Cardiac muscle cell (in vitro differentiated cells and primary cell): ENCODE measurements at regions not wholly inside any gene's neighbourhood (a gene's known extent, or its start where the extent isn't known, plus 50 kb on each side); places are given as distances from the start of the nearest gene placed in this dataset.

ENCODE experiments used
- DNase-seq, 2 donors: peaks; one replicate each; pipeline versions ENCODE4 v3.0.0 to v3.0.0-alpha.2; 2010 to 2017; ENCODE audit warnings: low read depth in 1 of 2, low spot score in 1 of 2
- H3K27ac ChIP-seq: fragments of 200-600 bp; sonication (generic); 2 replicates; pipeline ENCODE4 v1.5.1; 2016
- H3K27me3 ChIP-seq: fragments of 200-600 bp; sonication (generic); 2 replicates; pipeline ENCODE4 v1.6.0; 2016; ENCODE audit warnings: control low read depth
- H3K36me3 ChIP-seq: fragments of 200-600 bp; sonication (generic); 2 replicates; pipeline ENCODE4 v1.5.1; 2016; ENCODE audit warnings: control low read depth
- H3K4me1 ChIP-seq: fragments of 200-600 bp; sonication (generic); 2 replicates; pipeline ENCODE4 v1.8.1; 2017; ENCODE audit warnings: low read depth, mild to moderate bottlenecking, mixed run types
- H3K4me3 ChIP-seq: fragments of 200-600 bp; sonication (generic); 2 replicates; pipeline ENCODE4 v1.5.1; 2016; ENCODE audit warnings: mild to moderate bottlenecking
- H3K9me3 ChIP-seq: fragments of 200-600 bp; sonication (generic); 2 replicates; pipeline ENCODE4 v1.5.1; 2017; ENCODE audit warnings: low read depth, mild to moderate bottlenecking, control low read depth
- CTCF ChIP-seq: IDR thresholded peaks from 2 replicates; pipeline ENCODE4 v1.5.1; 2012; ENCODE audit warnings: low read depth, mild to moderate bottlenecking, low read length

DNA sequence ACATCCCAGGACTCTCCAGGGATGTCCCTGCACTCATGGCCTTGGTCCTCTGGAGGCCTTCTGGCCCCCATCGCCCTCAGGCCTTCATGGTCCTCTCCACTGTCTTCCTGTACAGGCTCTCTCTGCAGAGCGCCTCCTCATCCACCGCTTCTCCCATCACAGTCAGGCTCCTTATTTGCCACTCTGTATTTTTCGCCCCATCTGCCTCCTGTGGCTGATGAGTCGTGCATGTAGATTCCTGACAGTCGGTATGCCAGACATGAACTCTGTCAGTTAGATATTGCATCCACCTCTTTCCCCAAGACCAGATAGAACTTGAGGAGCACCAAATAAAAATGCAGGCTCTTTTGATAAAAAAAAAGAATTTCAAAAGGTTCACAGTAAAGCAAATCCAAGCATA lies 362.8 kb downstream of the IRX1 start:
- H3K27me3 ChIP-seq = no peaks in the 10 kb centered on the region
- DNase-seq = no peak
- no peaks in the 10 kb centered on the region for H3K9me3 ChIP-seq
- no peak overlapping the region for H3K27ac ChIP-seq
- H3K36me3 ChIP-seq = no peaks in the 10 kb centered on the region
- H3K4me3 ChIP-seq = no peak overlapping the region
- no peaks in the 10 kb centered on the region for H3K4me1 ChIP-seq
- no peak for TF ChIP-seq CTCF

DNA sequence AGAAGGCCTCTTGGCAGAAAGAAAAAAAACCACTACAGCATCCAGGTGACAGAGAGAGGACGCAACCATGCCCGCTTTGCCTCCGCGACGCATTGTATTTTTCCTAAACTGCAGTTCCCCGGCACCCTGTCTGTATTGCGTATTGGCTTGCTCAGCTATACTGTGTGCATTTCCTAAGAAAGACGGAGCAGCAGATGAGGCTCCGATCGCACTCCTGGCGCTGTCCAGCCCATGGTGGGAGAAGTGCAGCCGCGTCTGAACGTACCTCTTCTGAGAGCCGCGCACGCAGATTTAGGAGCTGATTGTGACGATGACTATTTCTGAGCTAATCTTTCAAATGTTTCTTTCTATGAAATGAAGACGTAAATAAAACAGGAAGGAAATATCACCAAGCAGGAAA lies 366.5 kb downstream of the IRX1 start:
- TF ChIP-seq CTCF = no peak

DNA sequence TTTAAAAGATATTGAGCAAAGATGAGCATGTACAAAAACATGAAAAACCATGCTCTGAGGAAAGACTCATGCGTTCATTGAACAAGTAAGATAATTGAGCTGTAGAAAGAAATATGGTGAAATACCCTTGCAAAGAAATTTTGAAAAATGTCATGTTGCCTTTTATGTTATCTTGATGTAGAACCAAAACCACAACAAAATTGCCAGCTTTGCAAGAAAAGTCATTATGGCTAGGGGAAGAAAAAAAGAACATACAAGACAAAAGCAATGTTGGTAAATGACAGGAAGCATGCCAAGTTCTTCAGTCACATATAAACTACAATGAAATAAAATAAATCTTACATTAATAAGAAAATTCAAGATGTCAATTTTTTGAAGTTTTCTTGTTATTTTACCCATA lies 368.0 kb downstream of the IRX1 start:
- Histone ChIP-seq H3K4me1 (no peaks in the 10 kb centered on the region), H3K9me3 (no peaks in the 10 kb centered on the region), H3K27me3 (no peaks in the 10 kb centered on the region), H3K4me3 (no peak overlapping the region), H3K27ac (no peak overlapping the region), H3K36me3 (no peaks in the 10 kb centered on the region)
- no peak for TF ChIP-seq CTCF
- no peak for DNase-seq

More for the DNA sequence above, 366.5 kb downstream of the IRX1 start:
- H3K27ac ChIP-seq = no peak overlapping the region
- H3K9me3 ChIP-seq = no peaks in the 10 kb centered on the region
- H3K27me3 ChIP-seq = no peaks in the 10 kb centered on the region
- no peaks in the 10 kb centered on the region for H3K36me3 ChIP-seq
- no peaks in the 10 kb centered on the region for H3K4me1 ChIP-seq
- DNase-seq = no peak
- H3K4me3 ChIP-seq = no peak overlapping the region

GRCh38 chr5:3980156-3980555 lies 384.5 kb downstream of the IRX1 start:
- H3K36me3 ChIP-seq = no peaks in the 10 kb centered on the region
- H3K27ac ChIP-seq = no peak overlapping the region
- TF ChIP-seq CTCF = no peak
- H3K9me3 ChIP-seq = no peaks in the 10 kb centered on the region
- no peaks in the 10 kb centered on the region for H3K27me3 ChIP-seq
- H3K4me1 ChIP-seq = no peaks in the 10 kb centered on the region
- no peak for DNase-seq
- H3K4me3 ChIP-seq = no peak overlapping the region

DNA sequence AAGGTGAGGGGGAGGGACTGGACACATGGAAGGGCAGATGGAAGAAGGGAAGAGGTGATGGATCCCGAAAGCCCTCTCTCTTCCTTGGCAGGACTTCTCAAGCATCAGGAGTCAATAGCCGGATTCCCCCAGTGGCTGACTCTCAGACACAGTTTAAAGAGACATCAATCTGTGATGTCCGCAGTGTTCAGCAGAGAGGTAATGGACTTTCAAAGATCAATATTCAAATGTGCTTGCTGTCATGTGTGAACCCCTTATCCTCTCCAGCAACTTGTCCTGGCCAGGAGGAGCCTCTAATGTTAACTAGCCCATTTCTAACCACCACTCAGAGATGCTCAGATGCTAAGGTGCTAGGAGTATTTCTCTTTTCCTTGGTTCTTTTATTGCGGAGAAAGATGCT lies 392.2 kb downstream of the IRX1 start:
- Histone ChIP-seq H3K36me3 (no peaks in the 10 kb centered on the region), H3K27ac (no peak overlapping the region), H3K9me3 (no peaks in the 10 kb centered on the region), H3K4me1 (no peaks in the 10 kb centered on the region), H3K4me3 (no peak overlapping the region), H3K27me3 (no peaks in the 10 kb centered on the region)
- no peak for TF ChIP-seq CTCF
- no peak for DNase-seq
